ENCODE measurements at regions not wholly inside any gene's neighbourhood (a gene's known extent, or its start where the extent isn't known, plus 50 kb on each side); places are given as distances from the start of the nearest gene placed in this dataset.

DNA sequence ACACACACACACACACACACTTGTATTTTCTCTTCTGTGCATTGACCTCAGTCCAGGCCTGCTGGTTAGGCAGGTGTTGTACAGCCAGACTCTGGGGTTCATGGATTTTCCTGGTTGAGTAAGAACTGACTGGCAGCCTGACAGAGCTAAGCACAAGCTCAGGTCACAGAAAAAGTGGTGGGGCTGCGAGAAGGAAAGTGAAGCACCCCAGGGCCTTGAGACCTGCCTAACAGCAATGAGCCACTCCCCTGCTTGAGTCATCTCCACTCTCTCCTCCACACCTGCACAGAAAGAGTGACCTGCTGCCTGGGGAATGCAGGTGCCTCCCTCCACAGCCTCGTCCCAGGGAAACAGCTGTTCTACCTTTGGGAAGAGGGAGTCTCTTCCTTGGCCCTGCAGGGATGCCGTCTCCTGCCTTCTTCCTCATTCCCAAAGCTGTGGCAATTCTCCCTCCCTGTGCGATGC lies 91.4 kb upstream of the LGALSL start:
- Histone ChIP-seq H3K27ac (ENCODE audit: low read depth, low read length) (no peak overlapping the region), H3K36me3 (ENCODE audit: control insufficient read depth in 1 of 2, insufficient read depth in 2 of 2, low read length in 2 of 2) (no peaks in the 10 kb centered on the region)

DNA sequence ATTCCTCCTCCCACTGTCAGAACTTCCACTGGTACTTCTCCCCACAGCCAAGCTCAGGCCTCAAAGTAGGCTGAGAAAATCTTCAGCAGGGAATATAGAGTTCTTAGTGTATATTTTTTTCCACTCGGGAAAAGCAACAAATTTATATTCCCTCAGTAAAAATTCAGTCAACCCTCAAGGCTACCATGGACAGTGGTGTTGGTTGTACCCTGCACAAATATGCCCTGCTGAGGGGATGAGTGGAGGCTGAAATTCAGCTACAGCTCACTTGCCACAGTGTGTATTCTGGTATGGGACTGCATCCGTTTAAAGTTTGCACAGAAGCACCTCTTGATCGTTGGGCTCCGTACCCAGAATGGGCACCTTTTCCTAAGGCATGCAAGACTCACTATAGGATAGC lies 90.8 kb upstream of the LGALSL start:
- no peak overlapping the region for H3K27ac ChIP-seq (ENCODE audit: low read depth, low read length)
- no peak overlapping the region for H3K4me3 ChIP-seq (ENCODE audit: low read depth in 1 of 2, low read length in 2 of 2)
- H3K9me3 ChIP-seq (ENCODE audit: control insufficient read depth in 1 of 2, low read length in 2 of 2): no peaks in the 10 kb centered on the region
- no peaks in the 10 kb centered on the region for H3K27me3 ChIP-seq (ENCODE audit: control insufficient read depth in 1 of 2, insufficient read depth in 2 of 2, low read length in 2 of 2)
- H3K9ac ChIP-seq (ENCODE audit: low read depth in 1 of 2, low read length in 2 of 2): no peak overlapping the region
- no peaks in the 10 kb centered on the region for H3K36me3 ChIP-seq (ENCODE audit: control insufficient read depth in 1 of 2, insufficient read depth in 2 of 2, low read length in 2 of 2)
- H3K4me1 ChIP-seq (ENCODE audit: control insufficient read depth in 1 of 2, insufficient read depth in 2 of 2, low read length in 2 of 2): peaks cover 7 to 26% of the 10 kb centered on the region in 2 donors

More for the DNA sequence above, 91.4 kb upstream of the LGALSL start:
- no peak overlapping the region for H3K9ac ChIP-seq (ENCODE audit: low read depth in 1 of 2, low read length in 2 of 2)
- peaks cover 7 to 26% of the 10 kb centered on the region in 2 donors for H3K4me1 ChIP-seq (ENCODE audit: control insufficient read depth in 1 of 2, insufficient read depth in 2 of 2, low read length in 2 of 2)
- H3K27me3 ChIP-seq (ENCODE audit: control insufficient read depth in 1 of 2, insufficient read depth in 2 of 2, low read length in 2 of 2): no peaks in the 10 kb centered on the region
- no peaks in the 10 kb centered on the region for H3K9me3 ChIP-seq (ENCODE audit: control insufficient read depth in 1 of 2, low read length in 2 of 2)
- no peak overlapping the region for H3K4me3 ChIP-seq (ENCODE audit: low read depth in 1 of 2, low read length in 2 of 2)

DNA sequence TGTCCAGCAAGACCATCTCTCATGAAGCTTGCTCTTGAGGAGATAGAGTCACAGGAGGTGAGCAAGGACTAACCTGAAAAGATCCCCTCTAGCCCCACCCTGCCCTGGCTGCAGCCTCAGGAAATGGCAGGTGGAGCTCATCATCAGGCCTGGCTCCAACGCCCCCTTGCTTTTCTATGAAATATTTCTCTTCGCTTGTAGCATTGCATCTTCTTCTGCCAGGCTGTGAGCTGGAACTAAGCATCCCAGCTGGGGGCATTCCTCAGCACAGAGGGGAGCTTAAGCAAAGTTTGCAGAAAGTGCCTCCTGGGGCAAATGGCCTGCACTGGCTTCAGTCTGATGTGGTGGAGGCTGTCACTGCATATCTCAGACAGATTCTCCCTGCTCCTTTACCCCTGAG lies 90.1 kb upstream of the LGALSL start:
- no peak overlapping the region for H3K27ac ChIP-seq (ENCODE audit: low read depth, low read length)
- no peaks in the 10 kb centered on the region for H3K27me3 ChIP-seq (ENCODE audit: control insufficient read depth in 1 of 2, insufficient read depth in 2 of 2, low read length in 2 of 2)
- H3K9ac ChIP-seq (ENCODE audit: low read depth in 1 of 2, low read length in 2 of 2): no peak overlapping the region
- no peak overlapping the region for H3K4me3 ChIP-seq (ENCODE audit: low read depth in 1 of 2, low read length in 2 of 2)
- H3K4me1 ChIP-seq (ENCODE audit: control insufficient read depth in 1 of 2, insufficient read depth in 2 of 2, low read length in 2 of 2): peaks cover 7 to 26% of the 10 kb centered on the region in 2 donors
- no peaks in the 10 kb centered on the region for H3K9me3 ChIP-seq (ENCODE audit: control insufficient read depth in 1 of 2, low read length in 2 of 2)
- H3K36me3 ChIP-seq (ENCODE audit: control insufficient read depth in 1 of 2, insufficient read depth in 2 of 2, low read length in 2 of 2): no peaks in the 10 kb centered on the region

DNA sequence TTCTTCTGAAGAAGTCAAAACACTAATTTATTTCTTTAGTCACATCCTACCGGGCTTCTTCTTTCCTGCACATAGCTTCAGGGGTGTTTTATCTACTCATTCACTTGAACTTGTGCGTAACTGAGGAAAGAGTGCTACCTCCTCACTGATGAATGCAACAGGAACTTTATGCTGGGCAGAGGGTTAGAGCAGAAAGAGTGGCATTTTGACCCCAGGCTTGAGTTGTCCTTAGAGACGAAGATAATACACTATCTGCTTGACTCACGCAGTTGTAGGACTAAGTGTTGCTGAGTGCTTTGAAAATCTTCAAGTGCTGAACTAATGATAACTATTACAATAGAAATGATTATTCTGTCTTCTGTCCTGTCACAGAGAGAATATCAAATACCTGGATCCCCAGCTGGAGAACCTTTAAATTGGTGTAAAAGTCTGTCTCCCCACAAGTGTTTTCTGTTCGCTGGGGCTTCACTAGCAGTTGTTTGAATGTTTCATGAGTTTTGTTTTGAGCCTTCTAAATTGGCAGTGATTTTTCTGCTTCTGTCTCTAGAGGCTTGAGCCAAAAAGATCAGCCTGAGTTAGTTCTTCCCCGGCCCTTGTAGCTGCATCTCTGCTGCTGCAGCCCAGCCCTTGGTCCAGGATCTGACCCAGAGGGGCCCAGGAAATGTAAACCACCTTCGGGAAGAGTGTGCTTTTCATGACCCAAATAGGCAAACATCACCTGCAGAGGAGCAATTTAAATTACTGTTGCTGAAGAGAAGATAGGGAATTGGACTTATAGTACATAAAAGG lies 86.3 kb upstream of the LGALSL start:
- Histone ChIP-seq H3K4me3 (ENCODE audit: low read depth in 1 of 2, low read length in 2 of 2) (no peak overlapping the region), H3K27ac (ENCODE audit: low read depth, low read length) (no peak overlapping the region), H3K36me3 (ENCODE audit: control insufficient read depth in 1 of 2, insufficient read depth in 2 of 2, low read length in 2 of 2) (no peaks in the 10 kb centered on the region), H3K9ac (ENCODE audit: low read depth in 1 of 2, low read length in 2 of 2) (no peak overlapping the region), H3K4me1 (ENCODE audit: control insufficient read depth in 1 of 2, insufficient read depth in 2 of 2, low read length in 2 of 2) (peaks cover 0 to 4% of the 10 kb centered on the region in 2 donors), H3K27me3 (ENCODE audit: control insufficient read depth in 1 of 2, insufficient read depth in 2 of 2, low read length in 2 of 2) (no peaks in the 10 kb centered on the region), H3K9me3 (ENCODE audit: control insufficient read depth in 1 of 2, low read length in 2 of 2) (no peaks in the 10 kb centered on the region)

DNA sequence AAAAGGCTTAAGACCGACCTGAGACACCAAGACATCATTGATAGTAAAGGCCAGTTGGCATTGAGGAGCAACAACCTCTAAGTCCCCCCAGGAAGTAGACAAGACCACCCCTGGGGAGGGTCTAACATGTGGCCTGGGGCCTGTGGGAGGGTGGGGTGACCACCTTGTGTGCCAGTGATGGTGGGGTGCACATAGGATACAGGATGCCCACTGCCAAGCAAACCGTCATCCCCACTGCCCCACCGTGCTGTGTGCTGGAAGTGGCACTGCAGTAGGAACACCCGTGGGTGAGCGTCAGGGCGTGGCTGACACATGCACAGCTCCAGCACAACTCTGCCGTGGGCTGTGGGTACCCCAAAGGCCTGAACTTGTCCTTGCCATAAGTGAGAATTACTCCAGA lies 84.3 kb upstream of the LGALSL start:
- no peaks in the 10 kb centered on the region for H3K36me3 ChIP-seq (ENCODE audit: control insufficient read depth in 1 of 2, insufficient read depth in 2 of 2, low read length in 2 of 2)
- H3K4me3 ChIP-seq (ENCODE audit: low read depth in 1 of 2, low read length in 2 of 2): no peak overlapping the region
- no peaks in the 10 kb centered on the region for H3K27me3 ChIP-seq (ENCODE audit: control insufficient read depth in 1 of 2, insufficient read depth in 2 of 2, low read length in 2 of 2)
- no peak overlapping the region for H3K9ac ChIP-seq (ENCODE audit: low read depth in 1 of 2, low read length in 2 of 2)
- no peaks in the 10 kb centered on the region for H3K4me1 ChIP-seq (ENCODE audit: control insufficient read depth in 1 of 2, insufficient read depth in 2 of 2, low read length in 2 of 2)
- no peak overlapping the region for H3K27ac ChIP-seq (ENCODE audit: low read depth, low read length)
- H3K9me3 ChIP-seq (ENCODE audit: control insufficient read depth in 1 of 2, low read length in 2 of 2): no peaks in the 10 kb centered on the region

DNA sequence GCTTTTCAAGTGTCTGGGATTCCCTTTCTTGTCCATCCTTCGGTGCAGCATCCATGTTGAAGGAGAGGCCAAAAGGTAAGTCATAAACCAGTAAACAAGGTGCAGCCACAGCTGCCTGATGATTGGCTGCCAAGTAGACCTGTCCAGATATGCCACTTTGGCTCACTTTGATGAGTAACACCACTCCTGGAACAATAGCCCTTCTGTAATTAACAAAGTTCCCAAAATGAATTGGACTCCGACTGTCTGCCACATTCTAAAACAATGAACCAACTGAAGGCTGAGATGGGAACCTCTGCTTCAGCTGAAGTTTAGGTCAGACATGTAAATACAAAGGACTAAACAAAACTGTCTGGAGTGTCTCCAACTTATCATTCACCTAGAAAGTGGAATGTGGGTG lies 82.2 kb upstream of the LGALSL start:
- Histone ChIP-seq H3K27ac (ENCODE audit: low read depth, low read length) (no peak overlapping the region), H3K9ac (ENCODE audit: low read depth in 1 of 2, low read length in 2 of 2) (no peak overlapping the region), H3K4me1 (ENCODE audit: control insufficient read depth in 1 of 2, insufficient read depth in 2 of 2, low read length in 2 of 2) (no peaks in the 10 kb centered on the region), H3K27me3 (ENCODE audit: control insufficient read depth in 1 of 2, insufficient read depth in 2 of 2, low read length in 2 of 2) (no peaks in the 10 kb centered on the region), H3K36me3 (ENCODE audit: control insufficient read depth in 1 of 2, insufficient read depth in 2 of 2, low read length in 2 of 2) (no peaks in the 10 kb centered on the region), H3K9me3 (ENCODE audit: control insufficient read depth in 1 of 2, low read length in 2 of 2) (no peaks in the 10 kb centered on the region), H3K4me3 (ENCODE audit: low read depth in 1 of 2, low read length in 2 of 2) (no peak overlapping the region)

DNA sequence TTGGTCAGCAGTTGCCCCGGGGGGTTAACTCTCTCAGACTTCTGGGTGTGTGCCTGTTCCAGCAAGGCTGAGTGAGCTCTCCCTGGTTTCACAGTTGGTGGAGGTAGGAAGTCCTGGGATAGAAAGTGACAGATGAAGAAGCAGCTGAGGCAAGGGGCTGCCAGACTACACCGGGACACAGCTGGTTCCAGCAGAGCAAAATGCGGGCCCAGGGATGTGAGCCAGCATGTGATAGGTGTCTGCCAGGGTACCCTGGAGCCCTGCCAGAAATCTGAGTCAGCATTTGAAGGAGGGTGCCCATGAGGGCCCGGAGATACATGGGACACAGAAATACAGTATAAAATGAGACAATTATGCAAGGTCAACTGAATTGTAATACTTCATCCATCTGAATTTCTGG lies 79.3 kb upstream of the LGALSL start:
- no peak overlapping the region for H3K4me3 ChIP-seq (ENCODE audit: low read depth in 1 of 2, low read length in 2 of 2)
- H3K36me3 ChIP-seq (ENCODE audit: control insufficient read depth in 1 of 2, insufficient read depth in 2 of 2, low read length in 2 of 2): no peaks in the 10 kb centered on the region
- H3K27me3 ChIP-seq (ENCODE audit: control insufficient read depth in 1 of 2, insufficient read depth in 2 of 2, low read length in 2 of 2): no peaks in the 10 kb centered on the region
- no peaks in the 10 kb centered on the region for H3K9me3 ChIP-seq (ENCODE audit: control insufficient read depth in 1 of 2, low read length in 2 of 2)
- no peak overlapping the region for H3K9ac ChIP-seq (ENCODE audit: low read depth in 1 of 2, low read length in 2 of 2)
- no peak overlapping the region for H3K27ac ChIP-seq (ENCODE audit: low read depth, low read length)
- no peaks in the 10 kb centered on the region for H3K4me1 ChIP-seq (ENCODE audit: control insufficient read depth in 1 of 2, insufficient read depth in 2 of 2, low read length in 2 of 2)

DNA sequence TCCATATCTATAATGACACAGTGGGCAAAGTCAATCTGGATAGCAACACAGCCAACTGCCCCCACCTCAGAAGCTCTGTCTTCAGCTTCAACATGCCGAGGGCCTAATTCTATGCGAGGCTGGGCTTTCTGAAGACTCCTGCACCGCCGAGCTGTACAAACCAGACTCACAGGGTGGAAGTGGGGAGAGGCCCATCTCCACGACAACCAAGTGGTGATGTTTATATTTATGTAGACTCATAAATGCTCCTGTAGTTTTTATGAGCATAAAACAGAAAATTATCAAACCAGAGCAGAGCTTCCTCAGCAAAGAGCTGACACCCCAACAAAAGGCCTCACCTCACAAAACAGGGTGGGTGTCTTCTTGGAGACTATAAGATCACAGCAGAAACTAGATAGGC lies 77.0 kb upstream of the LGALSL start:
- no peaks in the 10 kb centered on the region for H3K4me1 ChIP-seq (ENCODE audit: control insufficient read depth in 1 of 2, insufficient read depth in 2 of 2, low read length in 2 of 2)
- no peak overlapping the region for H3K9ac ChIP-seq (ENCODE audit: low read depth in 1 of 2, low read length in 2 of 2)
- no peaks in the 10 kb centered on the region for H3K9me3 ChIP-seq (ENCODE audit: control insufficient read depth in 1 of 2, low read length in 2 of 2)
- H3K36me3 ChIP-seq (ENCODE audit: control insufficient read depth in 1 of 2, insufficient read depth in 2 of 2, low read length in 2 of 2): no peaks in the 10 kb centered on the region
- H3K27ac ChIP-seq (ENCODE audit: low read depth, low read length): no peak overlapping the region
- H3K4me3 ChIP-seq (ENCODE audit: low read depth in 1 of 2, low read length in 2 of 2): no peak overlapping the region
- no peaks in the 10 kb centered on the region for H3K27me3 ChIP-seq (ENCODE audit: control insufficient read depth in 1 of 2, insufficient read depth in 2 of 2, low read length in 2 of 2)

DNA sequence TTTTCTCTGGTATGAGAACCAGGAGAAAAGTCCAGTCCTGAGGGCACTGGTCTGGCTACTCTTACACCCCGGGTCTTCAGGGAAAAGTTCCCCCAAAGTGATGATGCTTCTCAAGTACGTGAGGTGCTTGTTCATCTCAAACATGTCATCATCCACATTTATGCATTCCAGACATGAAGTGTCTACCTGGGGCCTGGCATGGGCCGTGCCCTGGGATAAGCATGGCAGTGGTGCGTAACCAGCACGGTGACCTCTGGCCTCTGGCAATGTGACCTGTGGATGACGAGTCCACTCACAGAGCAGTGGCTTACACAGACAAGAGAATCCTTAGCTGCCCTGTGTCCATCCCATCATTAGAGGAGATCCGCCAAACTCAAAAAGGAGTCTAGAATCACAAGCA lies 74.8 kb upstream of the LGALSL start:
- Histone ChIP-seq H3K36me3 (ENCODE audit: control insufficient read depth in 1 of 2, insufficient read depth in 2 of 2, low read length in 2 of 2) (no peaks in the 10 kb centered on the region), H3K4me3 (ENCODE audit: low read depth in 1 of 2, low read length in 2 of 2) (no peak overlapping the region), H3K9ac (ENCODE audit: low read depth in 1 of 2, low read length in 2 of 2) (no peak overlapping the region), H3K4me1 (ENCODE audit: control insufficient read depth in 1 of 2, insufficient read depth in 2 of 2, low read length in 2 of 2) (no peaks in the 10 kb centered on the region), H3K27me3 (ENCODE audit: control insufficient read depth in 1 of 2, insufficient read depth in 2 of 2, low read length in 2 of 2) (no peaks in the 10 kb centered on the region), H3K9me3 (ENCODE audit: control insufficient read depth in 1 of 2, low read length in 2 of 2) (no peaks in the 10 kb centered on the region), H3K27ac (ENCODE audit: low read depth, low read length) (no peak overlapping the region)

DNA sequence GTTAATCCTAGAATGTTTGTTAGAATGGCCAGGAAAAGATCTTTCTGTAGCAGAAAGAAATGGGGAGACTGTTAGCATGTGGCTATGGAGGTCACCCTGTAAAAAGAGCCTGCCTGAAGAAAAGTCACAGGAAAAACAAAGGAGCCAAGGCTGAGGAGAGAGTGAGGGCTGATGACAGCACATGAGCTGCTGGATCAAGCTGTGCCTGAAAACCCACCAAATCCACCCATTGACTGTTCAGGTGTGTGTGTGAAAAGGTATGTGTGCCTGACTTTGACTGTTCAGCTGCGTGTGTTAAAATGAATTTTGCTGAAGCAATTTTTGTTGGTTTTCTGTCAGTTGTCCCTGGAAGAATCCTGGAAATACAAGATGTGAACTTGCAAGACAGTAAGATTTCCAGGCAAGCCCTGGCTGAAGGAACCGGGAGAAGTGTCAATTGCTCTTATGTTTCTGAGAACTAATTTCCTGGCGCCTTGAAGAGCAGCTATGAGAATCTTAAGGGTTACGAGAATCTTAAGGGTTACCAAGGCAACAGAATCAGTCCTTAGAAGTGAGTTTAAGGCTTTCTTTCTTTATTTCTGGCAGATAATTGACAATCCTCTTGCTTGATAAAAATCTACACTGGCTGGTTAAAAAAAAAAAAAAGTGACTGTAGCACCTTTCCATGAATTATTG lies 73.0 kb upstream of the LGALSL start:
- Histone ChIP-seq H3K4me1 (ENCODE audit: control insufficient read depth in 1 of 2, insufficient read depth in 2 of 2, low read length in 2 of 2) (no peaks in the 10 kb centered on the region), H3K4me3 (ENCODE audit: low read depth in 1 of 2, low read length in 2 of 2) (no peak overlapping the region), H3K9me3 (ENCODE audit: control insufficient read depth in 1 of 2, low read length in 2 of 2) (no peaks in the 10 kb centered on the region), H3K27ac (ENCODE audit: low read depth, low read length) (no peak overlapping the region), H3K36me3 (ENCODE audit: control insufficient read depth in 1 of 2, insufficient read depth in 2 of 2, low read length in 2 of 2) (no peaks in the 10 kb centered on the region), H3K27me3 (ENCODE audit: control insufficient read depth in 1 of 2, insufficient read depth in 2 of 2, low read length in 2 of 2) (no peaks in the 10 kb centered on the region), H3K9ac (ENCODE audit: low read depth in 1 of 2, low read length in 2 of 2) (no peak overlapping the region)
